OCI-LY7 (cell line): ENCODE measurements at regions not wholly inside any gene's neighbourhood (a gene's known extent, or its start where the extent isn't known, plus 50 kb on each side); places are given as distances from the start of the nearest gene placed in this dataset.

Experiments used
- CTCF ChIP-seq: fragments of 200-600 bp; sonication (generic); conservative IDR thresholded peaks from 2 replicates; pipeline ENCODE4 v1.5.1; 2014; ENCODE audit warnings: mild to moderate bottlenecking, antibody characterized with exemption, low read length, moderate library complexity, mixed read lengths
- EZH2phosphoT487 ChIP-seq: fragments of 200-600 bp; sonication (generic); IDR thresholded peaks from 2 replicates; pipeline ENCODE4 v1.6.1; 2018; ENCODE audit warnings: low read depth, borderline replicate concordance, mild to moderate bottlenecking, mixed run types, antibody characterized with exemption, low read length, moderate library complexity, mixed read lengths

- TF ChIP-seq CTCF (no peak), EZH2phosphoT487 (no peak)
These were observed 826.7 kb upstream of the GHITM start for GRCh38 chr10:83312570-83312969.
